Ovary (tissue), 7 donors: ENCODE measurements at regions not wholly inside any gene's neighbourhood (a gene's known extent, or its start where the extent isn't known, plus 50 kb on each side); places are given as distances from the start of the nearest gene placed in this dataset.

Experiments
- DNase-seq, 5 donors: peaks; one replicate each; pipeline ENCODE4 v3.0.0-alpha.2; 2019 to 2020
- H3K27ac ChIP-seq, 2 donors: fragments of 200-600 bp; one replicate each; pipeline versions ENCODE4 v1.5.1 to v1.8.0; 2019 to 2022
- H3K27me3 ChIP-seq: fragments of 200-600 bp; one replicate; pipeline ENCODE4 v1.8.0; 2022
- H3K36me3 ChIP-seq: fragments of 200-600 bp; sonication (generic); one replicate; pipeline ENCODE4 v1.5.1; 2019
- H3K4me1 ChIP-seq: one replicate; pipeline ENCODE4 v1.8.1; 2013; ENCODE audit warnings: mild to moderate bottlenecking, moderate library complexity; ENCODE audit not compliant: insufficient read depth
- H3K4me3 ChIP-seq: fragments of 200-600 bp; sonication (generic); one replicate; pipeline ENCODE4 v1.5.1; 2017
- H3K9me3 ChIP-seq, 2 donors: fragments of 200-600 bp in 1 of 2; sonication (generic) in 1 of 2; one replicate each; pipeline versions ENCODE4 v1.5.1 to v1.8.1; 2013 to 2019; ENCODE audit warnings: mild to moderate bottlenecking in 1 of 2, moderate library complexity in 1 of 2
- CTCF ChIP-seq, 3 donors: fragments of 450-650 bp in 2 of 3; fragments of 200-600 bp in 1 of 3; IDR thresholded peaks; one replicate each; pipeline versions ENCODE4 v1.5.1 to v1.8.0; 2016 to 2022; ENCODE audit warnings: antibody characterized with exemption in 3 of 3, mild to moderate bottlenecking in 1 of 3
- EP300 ChIP-seq: sonication (generic); formaldehyde crosslinking; IDR thresholded peaks from one replicate; pipeline ENCODE4 v1.6.1; 2017; ENCODE audit warnings: antibody characterized with exemption
- POLR2A ChIP-seq: fragments of 450-650 bp; IDR thresholded peaks from one replicate; pipeline ENCODE4 v1.6.1; 2017; ENCODE audit warnings: antibody characterized with exemption, mild to moderate bottlenecking, moderate library complexity
- WGBS, 3 donors: extraction: QIAGEN DNeasy Blood & Tissue Kit in 1 of 3; methylation state at CpG; one replicate each; pipeline versions ENCODE4 v1.1.5 to v1.1.7; 2013 to 2017; 5-methylcytosine and 5-hydroxymethylcytosine counted together
- intact Hi-C, 4 donors: fragments of 100-400 bp; cut with DNase I; formaldehyde crosslinking; loops; one replicate each; pipeline versions ENCODE4 v1.11.0 to v1.15.1; 2022 to 2023
- donor health status: DM: no; HTN: no; CAD: no; lungs with moderate emphysema.
- donor health status: DM: no; HTN: no; CAD: no.
- donor health status: Bipolar disorder and iron deficiency.
- donor health status: DM: no; HTN: no; CAD: no.
- donor health status: DM: yes; HTN: yes; CAD: no.

GRCh38 chr2:5493256-5493655, 198.9 kb upstream of the SOX11 start:
- no peaks in the 10 kb centered on the region for H3K27me3 ChIP-seq
- DNase-seq, result no peak
- H3K27ac ChIP-seq, result no peak overlapping the region
- H3K9me3 ChIP-seq, result no peaks in the 10 kb centered on the region
- TF ChIP-seq POLR2A, result no peak
- no peak for TF ChIP-seq EP300
- no peak for TF ChIP-seq CTCF (IDR thresholded peaks at IDR 0.05)
- WGBS, 3 donors, result 91 to 95% (median 92%) methylated on average over 17 of the region's 17 CpGs
- H3K4me1 ChIP-seq, result no peaks in the 10 kb centered on the region
- H3K36me3 ChIP-seq, result no peaks in the 10 kb centered on the region
- H3K4me3 ChIP-seq, result no peak overlapping the region
- intact Hi-C loops, result no loop called here

GRCh38 chr2:5494212-5494611, 198.0 kb upstream of the SOX11 start:
- no peak overlapping the region for H3K27ac ChIP-seq
- no peaks in the 10 kb centered on the region for H3K36me3 ChIP-seq
- no peak overlapping the region for H3K4me3 ChIP-seq
- no peaks in the 10 kb centered on the region for H3K27me3 ChIP-seq
- no peak for DNase-seq
- TF ChIP-seq POLR2A (no peak), EP300 (no peak), CTCF (IDR thresholded peaks at IDR 0.05) (no peak)
- no peaks in the 10 kb centered on the region for H3K9me3 ChIP-seq
- H3K4me1 ChIP-seq, result no peaks in the 10 kb centered on the region
- intact Hi-C loops, result no loop called here
- WGBS, 3 donors, result 83 to 87% (median 85%) methylated on average over 8 of the region's 8 CpGs

- WGBS, 3 donors, result 32 to 67% (median 49%) methylated on average over 8 of the region's 8 CpGs
- H3K4me1 ChIP-seq, result no peaks in the 10 kb centered on the region
- H3K36me3 ChIP-seq, result no peaks in the 10 kb centered on the region
- no peak for DNase-seq
- intact Hi-C loops, result no loop called here
- H3K27ac ChIP-seq, result no peak overlapping the region
- no peaks in the 10 kb centered on the region for H3K9me3 ChIP-seq
- TF ChIP-seq POLR2A, result no peak
- TF ChIP-seq EP300, result no peak
- no peak for TF ChIP-seq CTCF (IDR thresholded peaks at IDR 0.05)
- H3K27me3 ChIP-seq, result no peaks in the 10 kb centered on the region
- no peak overlapping the region for H3K4me3 ChIP-seq
Measured at GRCh38 chr2:5495586-5495985, 196.6 kb upstream of the SOX11 start.

- no peaks in the 10 kb centered on the region for H3K9me3 ChIP-seq
- 78 to 90% (median 85%) methylated on average over 10 of the region's 10 CpGs for WGBS, 3 donors
- H3K36me3 ChIP-seq, result no peaks in the 10 kb centered on the region
- H3K4me3 ChIP-seq, result no peak overlapping the region
- TF ChIP-seq POLR2A, result no peak
- TF ChIP-seq EP300, result no peak
- no peak for TF ChIP-seq CTCF (IDR thresholded peaks at IDR 0.05)
- H3K27me3 ChIP-seq, result no peaks in the 10 kb centered on the region
- no peak for DNase-seq
- intact Hi-C loops, result no loop called here
- H3K27ac ChIP-seq, result no peak overlapping the region
- no peaks in the 10 kb centered on the region for H3K4me1 ChIP-seq
Measured at GRCh38 chr2:5497874-5498273, 194.3 kb upstream of the SOX11 start.

GRCh38 chr2:5501807-5502206, 190.4 kb upstream of the SOX11 start:
- TF ChIP-seq CTCF (IDR thresholded peaks at IDR 0.05) (no peak), EP300 (no peak), POLR2A (no peak)
- Histone ChIP-seq H3K4me1 (no peaks in the 10 kb centered on the region), H3K4me3 (no peak overlapping the region), H3K27ac (no peak overlapping the region), H3K27me3 (no peaks in the 10 kb centered on the region), H3K9me3 (no peaks in the 10 kb centered on the region), H3K36me3 (no peaks in the 10 kb centered on the region)
- intact Hi-C loops, result no loop called here
- DNase-seq, result no peak
- WGBS, 3 donors, result 87 to 100% (median 88%) methylated on average over 1 of the region's 1 CpG
